ENCODE measurements at regions not wholly inside any gene's neighbourhood (a gene's known extent, or its start where the extent isn't known, plus 50 kb on each side); places are given as distances from the start of the nearest gene placed in this dataset.

DNA sequence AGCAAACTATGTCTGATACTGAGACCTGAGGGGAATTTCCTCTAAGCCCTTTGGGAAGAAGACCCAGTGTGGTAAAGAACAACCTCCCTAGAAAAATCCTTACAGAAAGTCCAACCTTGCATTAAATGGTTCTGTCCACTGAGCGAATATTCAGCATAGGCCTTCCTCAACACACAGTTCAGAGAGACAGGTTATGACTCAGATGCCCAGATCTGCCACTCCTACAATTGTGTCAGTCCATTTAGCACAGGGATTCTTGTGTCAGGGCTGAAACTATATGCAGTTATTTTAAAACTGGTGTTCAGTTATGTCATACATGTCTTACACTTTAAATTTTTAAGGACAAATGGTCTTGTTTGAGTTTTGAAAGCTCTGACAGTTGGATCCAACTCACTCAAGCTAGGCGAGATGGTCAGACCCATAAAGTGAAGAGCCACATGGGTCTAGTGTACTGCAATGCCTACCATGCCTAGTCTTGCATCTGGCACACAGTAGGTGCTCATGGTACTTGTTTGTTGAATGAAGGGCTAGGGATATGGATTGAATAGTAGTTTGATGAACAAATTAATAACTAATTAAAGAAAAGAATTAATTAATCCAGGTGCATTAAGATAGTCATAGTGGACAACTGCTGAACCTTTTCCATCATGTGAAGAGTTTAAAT lies 207.5 kb upstream of the PWP1 start:
- no peak for TF ChIP-seq POLR2A (IDR thresholded peaks at IDR 0.05)
- TF ChIP-seq CTCF (IDR thresholded peaks at IDR 0.05) = no peak

All from testis (tissue), 2 donors.